ENCODE measurements at regions not wholly inside any gene's neighbourhood (a gene's known extent, or its start where the extent isn't known, plus 50 kb on each side); places are given as distances from the start of the nearest gene placed in this dataset.

- DNase-seq = no peak
These were observed 165.3 kb downstream of the RNF152 start for GRCh38 chr18:61727241-61728193.

DNA sequence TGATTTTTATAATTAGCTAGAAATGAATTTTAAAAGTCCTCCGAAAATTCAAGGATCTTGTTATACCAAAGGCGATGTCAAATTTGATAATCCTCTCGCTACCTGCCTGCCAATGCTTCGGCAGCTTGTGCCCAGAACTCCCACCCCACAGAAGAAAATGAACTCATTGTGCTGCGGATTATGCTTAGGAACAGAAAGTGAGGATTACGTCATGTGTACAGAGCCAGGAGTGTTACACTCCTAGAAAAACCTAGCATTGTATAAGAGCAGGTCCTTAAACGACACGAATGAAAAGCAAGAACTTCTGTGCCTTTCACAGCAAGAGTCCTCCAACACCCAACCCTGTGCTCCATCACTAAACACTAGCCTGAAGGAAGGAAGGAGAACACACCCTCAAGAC is 168.3 kb downstream of the RNF152 start:
- DNase-seq = no peak

DNA sequence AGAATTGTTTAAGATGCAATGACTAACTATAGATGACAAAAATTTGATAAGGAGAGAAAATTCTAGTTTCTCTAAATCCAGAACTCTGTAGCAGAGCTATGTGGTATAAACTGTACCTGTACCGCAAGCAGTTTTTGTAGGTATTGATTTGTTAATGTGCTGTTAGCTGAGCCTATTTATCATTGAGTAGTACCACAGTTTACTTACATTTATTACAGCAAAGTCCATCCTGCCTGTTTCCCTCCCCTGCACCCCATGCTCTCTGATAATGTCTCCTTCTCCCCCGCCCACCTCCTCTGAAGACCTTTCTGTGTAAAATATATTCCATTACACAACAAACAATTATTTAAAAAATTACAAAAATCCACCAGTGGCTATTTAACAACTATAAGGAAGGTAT is 170.6 kb downstream of the RNF152 start:
- no peak for DNase-seq

DNA sequence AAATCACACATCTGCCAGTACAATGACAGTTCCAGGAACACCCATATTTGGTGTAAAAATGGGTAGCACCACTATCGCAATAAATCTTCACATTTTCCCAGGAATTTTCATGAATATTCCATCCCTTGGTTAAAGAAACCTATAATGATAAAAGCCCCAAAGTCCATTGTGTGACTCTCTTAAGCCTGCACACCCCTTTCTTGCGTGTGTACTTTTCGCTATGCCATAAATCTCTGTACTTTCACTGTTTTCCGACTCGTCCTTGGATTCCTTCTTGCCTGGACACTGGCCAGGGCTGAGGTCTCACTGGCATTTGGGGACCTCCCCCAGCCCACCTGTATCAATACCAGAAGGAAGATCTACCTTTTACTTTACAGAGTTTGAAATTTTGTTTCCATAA is 172.3 kb downstream of the RNF152 start:
- no peak for DNase-seq

DNA sequence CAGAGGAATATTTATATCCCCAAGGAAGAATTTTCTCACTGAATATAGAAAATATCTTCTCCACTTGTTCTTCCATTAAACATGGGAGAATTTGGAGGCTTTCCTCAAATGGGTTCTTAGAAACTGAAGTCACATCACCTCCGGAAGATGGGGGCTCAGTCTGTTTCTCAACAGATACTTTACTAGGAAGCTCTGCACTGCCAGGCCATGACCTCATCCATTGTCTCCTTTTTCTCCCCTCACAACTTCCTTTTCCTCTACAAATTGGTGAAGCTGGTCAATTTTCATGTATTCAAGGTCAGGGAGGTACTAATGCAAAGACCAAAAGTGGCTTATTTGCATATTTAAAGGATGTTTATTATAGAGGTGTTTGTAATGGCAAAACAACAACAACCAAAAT is 173.1 kb downstream of the RNF152 start:
- DNase-seq = no peak

DNA sequence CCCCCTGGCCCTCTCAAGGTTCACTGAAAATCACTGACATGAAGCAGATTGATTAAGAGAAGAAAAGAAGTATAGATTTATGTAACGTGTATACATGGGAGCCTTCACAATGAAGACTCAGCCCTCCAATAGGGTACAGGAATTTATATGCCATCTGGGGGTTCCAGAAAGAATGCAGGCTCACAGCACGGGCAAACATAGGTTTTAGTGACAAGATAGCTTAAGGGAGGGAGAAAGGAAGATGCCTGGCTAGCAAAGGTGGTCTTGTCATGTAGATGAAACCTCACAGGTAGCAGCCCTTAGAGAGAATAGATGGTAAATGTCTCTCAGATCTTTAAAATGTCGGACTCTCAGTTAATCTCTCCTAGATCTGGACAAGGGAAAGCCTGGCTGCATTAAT is 173.9 kb downstream of the RNF152 start:
- no peak for DNase-seq

GRCh38 chr18:61714421-61714820 is 178.4 kb downstream of the RNF152 start:
- DNase-seq = no peak

GRCh38 chr18:61713502-61713901 is 179.3 kb downstream of the RNF152 start:
- DNase-seq = no peak

- DNase-seq = no peak
These were observed 182.7 kb downstream of the RNF152 start for GRCh38 chr18:61710082-61710620.

GRCh38 chr18:61706276-61706915 is 186.4 kb downstream of the RNF152 start:
- no peak for DNase-seq

DNA sequence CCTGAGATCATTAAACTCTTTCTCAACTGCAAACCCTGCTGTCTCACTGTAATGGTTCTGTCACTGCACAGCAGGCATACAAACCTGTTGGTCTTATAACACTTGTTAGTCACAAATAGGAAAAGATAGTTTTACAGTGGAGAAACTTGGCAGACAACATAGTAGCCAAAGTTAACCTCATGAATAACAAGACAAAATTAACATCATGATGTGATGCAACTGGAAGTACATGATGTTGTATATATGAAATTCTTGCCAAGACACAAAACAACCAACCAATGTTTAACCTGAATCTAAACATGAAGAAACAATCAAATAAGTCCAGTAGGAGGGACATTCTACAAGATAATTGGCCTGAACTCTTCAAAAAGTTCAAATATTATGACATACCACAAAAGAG is 189.3 kb downstream of the RNF152 start:
- DNase-seq = no peak

- no peak for DNase-seq
These were observed 190.8 kb downstream of the RNF152 start for GRCh38 chr18:61702007-61702406.

- DNase-seq = no peak
These were observed 193.3 kb downstream of the RNF152 start for GRCh38 chr18:61699397-61700110.

- no peak for DNase-seq
These were observed 195.4 kb downstream of the RNF152 start for GRCh38 chr18:61697306-61697909.

GRCh38 chr18:61694236-61694635 is 198.6 kb downstream of the RNF152 start:
- DNase-seq = no peak

DNA sequence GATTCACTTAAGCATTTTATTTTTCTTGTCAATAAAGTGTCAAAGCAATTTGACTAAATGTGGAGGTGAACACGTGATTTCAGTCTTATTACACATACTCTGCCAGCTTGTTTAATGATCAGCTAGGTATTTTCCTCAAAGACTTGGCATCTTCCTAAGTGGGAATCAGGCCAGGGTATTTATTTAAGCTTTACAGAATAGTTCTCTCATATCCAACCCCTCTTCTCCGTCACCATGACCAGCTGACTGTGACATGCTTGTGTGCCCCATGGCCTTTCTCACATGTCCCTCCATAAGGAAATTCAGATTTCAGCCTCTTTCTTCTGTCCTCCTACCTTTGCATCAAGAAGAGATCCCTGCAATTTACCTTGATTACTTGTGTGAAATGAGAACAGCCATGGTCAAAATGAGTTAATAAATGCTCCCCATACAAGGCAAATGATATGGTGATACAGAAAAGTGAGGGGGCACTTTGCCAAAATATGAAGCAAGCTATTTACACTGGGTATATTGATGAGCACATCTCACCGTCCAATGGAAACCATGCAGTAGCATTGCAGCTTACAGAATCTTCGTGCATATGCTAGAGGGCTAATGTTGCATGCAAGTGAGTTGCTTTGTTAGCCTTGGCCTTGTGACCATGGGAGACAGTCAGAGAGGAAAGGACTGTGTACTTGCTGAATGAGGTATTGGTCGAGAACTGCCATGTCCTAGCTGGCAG is 202.2 kb downstream of the RNF152 start:
- no peak for DNase-seq

DNA sequence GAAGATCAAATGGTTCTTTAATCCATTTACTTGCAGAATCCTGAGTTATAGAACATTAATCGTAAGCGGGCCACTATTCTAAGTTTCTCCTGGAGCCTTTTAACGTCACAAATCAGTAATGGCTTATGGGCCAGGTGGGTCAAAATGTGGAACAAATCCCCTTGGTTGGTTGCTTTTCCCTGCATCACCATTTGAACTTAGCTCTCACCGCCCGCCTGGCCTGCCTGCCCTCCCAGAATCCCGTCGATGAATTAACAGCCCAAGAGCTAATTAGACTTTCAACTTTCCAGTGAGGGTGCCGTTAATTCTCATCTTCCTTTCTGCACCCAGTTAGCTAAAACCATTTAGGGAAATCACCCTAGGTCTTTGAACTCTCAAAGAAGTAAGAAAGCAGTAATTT is 205.5 kb downstream of the RNF152 start:
- no peak for DNase-seq

GRCh38 chr18:61683856-61684255 is 209.0 kb downstream of the RNF152 start:
- DNase-seq = no peak

DNA sequence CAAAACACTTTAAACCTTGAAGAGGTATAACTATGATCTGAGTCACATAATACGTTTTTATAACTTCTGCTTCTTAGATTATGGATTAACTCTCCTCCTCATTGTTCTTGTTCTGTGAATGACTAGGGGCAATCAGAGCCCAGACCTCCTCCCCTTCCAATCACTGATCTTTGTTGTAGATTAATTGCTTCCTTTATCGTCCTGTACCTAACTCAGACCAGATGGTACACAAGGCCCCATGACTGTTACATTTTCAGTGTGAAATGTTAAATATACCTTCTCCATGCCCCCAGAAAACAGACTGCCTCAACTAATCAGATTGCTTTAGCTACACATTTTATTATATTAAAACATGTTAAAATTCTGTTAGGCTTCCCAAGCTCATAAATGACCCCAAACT is 211.7 kb downstream of the RNF152 start:
- no peak for DNase-seq

DNA sequence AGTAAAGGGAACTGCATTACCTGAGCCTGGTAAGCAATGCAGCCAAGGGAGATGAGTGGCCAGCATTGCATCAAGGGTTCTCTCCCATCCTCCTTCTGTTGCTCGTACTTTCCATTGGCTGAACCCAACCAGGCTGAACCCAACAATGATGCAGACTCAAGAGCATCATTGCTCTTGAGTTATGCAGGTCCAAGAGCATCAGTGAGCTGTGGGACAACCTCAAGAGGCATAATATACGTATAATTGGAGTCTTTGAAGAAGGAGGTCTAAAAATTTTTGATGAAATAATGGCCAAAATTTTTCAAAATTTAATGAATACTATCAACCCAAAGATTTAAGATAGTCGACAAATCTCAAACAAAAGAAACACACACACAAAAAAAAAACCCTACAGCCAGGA is 213.0 kb downstream of the RNF152 start:
- no peak for DNase-seq

GRCh38 chr18:61677435-61677970 is 215.3 kb downstream of the RNF152 start:
- DNase-seq = no peak
